D341Med (cell line): ENCODE measurements at regions not wholly inside any gene's neighbourhood (a gene's known extent, or its start where the extent isn't known, plus 50 kb on each side); places are given as distances from the start of the nearest gene placed in this dataset.
"Not testable (repeated sequence)": the region's sequence is repeated elsewhere in the genome, so short reads cannot be mapped to it uniquely, and the experiment has no call there.

Experiments used
- DNase-seq: peaks from one replicate; pipeline ENCODE4 v3.0.0; 2012; ENCODE audit warnings: low spot score

DNA sequence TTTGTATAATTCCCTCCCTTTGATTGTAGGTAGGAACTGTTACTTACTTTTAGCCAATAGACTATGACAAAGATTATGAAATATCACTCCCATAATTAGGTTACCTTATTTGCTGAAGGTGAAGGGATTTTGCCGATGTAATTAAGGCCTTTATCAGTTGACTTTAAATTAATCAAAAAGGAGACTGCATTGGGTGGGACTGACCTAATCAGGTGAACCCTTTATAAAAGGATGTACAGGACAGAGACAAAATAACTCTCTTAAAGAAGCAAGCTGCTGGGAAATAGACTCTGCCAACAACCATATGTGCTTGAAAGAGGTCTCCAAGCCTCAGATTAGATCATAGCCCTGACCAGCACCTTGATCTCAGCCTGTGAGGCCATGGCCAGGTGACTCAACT lies 167.6 kb downstream of the SOX3 start:
- DNase-seq = no peak

DNA sequence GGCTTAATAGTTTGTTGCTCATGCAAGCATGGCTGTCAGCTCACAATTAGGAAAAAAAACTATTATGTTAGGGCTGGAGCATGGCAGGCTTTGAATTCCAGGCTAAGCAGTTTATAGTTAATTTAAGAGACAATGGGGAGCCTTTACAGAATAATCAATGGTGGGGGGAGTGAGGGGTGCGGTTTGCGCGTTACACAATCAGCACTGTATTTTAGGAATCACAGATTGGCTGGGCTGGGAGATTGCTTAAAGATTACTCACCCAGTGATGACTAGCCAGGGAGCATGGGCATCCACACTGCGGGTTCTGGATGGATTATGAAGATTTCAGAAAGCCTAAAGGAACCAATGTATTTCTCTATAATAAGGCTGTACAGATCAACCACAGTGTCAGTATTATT lies 186.6 kb downstream of the SOX3 start:
- no peak for DNase-seq

- no peak for DNase-seq
These were observed 187.4 kb downstream of the SOX3 start for GRCh38 chrX:140317462-140317861.

- no peak for DNase-seq
These were observed 205.7 kb downstream of the SOX3 start for GRCh38 chrX:140298960-140299825.

DNA sequence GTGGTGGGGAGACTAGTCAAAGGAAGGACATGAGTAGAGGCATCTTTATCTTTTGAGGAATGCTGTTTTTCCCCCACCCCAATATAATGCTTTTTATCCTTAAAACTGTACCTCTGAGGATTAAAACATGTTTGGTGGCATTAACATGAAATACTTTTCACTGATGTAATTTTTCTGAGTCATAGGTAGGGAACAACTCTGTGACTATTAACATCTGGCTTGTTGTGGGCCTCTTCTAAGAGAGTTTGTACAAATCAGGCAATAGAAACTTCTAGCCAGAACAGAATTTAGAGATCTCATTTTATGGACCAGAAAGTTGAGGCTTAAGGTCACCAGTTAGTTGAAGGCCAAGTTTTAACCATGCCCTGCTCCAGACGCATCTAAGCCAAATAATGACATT lies 207.6 kb downstream of the SOX3 start:
- DNase-seq = no peak

GRCh38 chrX:140292961-140293360 lies 211.9 kb downstream of the SOX3 start:
- DNase-seq = no peak

- DNase-seq = no peak
These were observed 212.7 kb downstream of the SOX3 start for GRCh38 chrX:140292188-140292587.

GRCh38 chrX:140274811-140275525 lies 229.9 kb downstream of the SOX3 start:
- no peak for DNase-seq

DNA sequence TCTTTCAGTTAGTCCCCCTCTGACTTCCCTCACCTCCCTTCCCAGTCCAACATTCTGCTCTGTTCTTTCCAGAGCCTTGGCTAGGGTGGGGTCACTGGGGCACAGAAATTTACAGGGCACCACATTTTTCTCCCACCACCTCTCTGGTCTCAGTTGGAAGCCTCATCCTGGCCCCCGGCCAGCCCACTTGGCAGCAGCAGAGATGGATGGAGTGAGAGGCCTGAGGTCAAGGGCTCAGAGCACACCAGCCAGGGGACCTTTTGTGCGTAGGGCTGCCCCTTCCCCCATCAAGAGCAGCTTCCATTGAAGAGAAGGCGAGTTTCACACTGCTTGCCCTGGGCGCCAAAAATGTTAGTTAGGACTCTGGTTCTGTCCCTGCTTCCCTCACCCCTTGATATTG lies 230.9 kb downstream of the SOX3 start:
- DNase-seq = no peak

DNA sequence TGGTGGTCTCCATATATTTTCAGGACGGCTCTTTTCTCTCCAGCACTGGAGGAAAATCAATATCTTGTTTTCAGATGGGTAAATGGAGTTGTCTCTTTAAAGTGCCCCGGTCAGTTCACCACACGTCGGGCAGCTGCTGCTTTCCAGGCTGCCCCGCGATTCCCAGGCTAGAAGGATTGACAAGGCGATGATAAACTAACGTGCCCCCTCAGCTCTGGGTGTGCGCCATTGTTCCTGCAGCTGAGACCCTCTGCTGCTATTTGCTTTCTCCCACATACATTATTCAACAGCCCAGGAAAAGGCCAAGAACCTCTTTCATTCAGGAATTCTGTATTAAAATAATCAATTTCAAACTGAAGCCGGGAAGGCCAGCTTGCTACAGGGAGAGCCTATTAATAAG lies 254.5 kb downstream of the SOX3 start:
- no peak for DNase-seq

- DNase-seq = no peak
These were observed 255.8 kb downstream of the SOX3 start for GRCh38 chrX:140249088-140249487.

DNA sequence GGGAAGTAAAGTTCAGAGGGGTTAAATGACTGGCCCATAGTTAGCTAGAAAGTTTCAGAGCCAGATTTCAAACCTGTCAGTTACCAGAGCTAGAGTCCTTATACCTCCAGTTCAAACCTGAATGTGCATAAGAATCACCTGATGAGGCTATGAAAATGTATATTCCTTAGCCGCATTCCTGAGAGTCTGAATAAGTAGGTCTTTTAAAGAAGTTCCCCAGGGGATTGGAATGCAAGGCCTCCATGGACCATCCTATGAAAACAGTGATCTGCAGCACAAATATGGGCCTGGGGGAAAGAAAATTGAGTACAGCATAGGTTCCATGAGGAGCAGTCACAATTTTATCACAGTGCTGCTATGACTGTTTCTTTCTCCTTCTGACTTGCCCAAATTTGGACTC lies 263.9 kb upstream of the CXorf66 start:
- DNase-seq = no peak

GRCh38 chrX:140226037-140226436 lies 260.7 kb upstream of the CXorf66 start:
- not testable (repeated sequence) for DNase-seq

GRCh38 chrX:140215894-140216293 lies 250.6 kb upstream of the CXorf66 start:
- DNase-seq = not testable (repeated sequence)

- not testable (repeated sequence) for DNase-seq
These were observed 249.2 kb upstream of the CXorf66 start for GRCh38 chrX:140214518-140214917.

GRCh38 chrX:140206657-140207056 lies 241.3 kb upstream of the CXorf66 start:
- DNase-seq = no peak

DNA sequence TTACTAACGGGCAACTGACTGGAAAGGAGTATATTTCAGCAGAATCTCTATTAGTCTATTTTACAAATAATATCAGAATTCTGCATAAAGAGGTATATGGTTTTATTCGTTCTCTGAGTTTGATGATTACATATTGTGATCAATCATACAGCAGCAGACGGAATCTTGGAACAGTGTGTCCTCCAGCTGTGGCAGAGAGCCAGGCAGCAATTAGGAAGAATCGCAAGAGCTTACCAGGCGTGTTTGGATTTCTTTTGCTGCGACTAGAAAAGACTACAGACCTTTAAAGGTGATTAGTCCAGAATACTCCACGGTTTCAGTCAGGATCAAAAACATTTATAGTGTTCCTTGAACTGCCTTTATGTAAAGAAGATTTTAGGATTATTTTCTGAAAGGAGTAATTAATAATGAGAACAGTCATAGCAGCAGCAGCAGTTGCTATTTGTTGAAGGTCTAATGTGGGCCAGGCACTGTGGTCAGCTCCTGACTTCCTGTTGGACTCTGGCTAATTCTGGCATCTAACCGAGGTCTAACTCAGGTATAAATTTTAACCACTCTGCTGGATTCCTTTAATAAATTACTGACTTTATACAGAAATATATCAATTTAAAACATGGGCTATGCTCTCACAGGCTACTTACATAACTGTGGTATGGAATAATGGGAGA lies 225.3 kb upstream of the CXorf66 start:
- no peak for DNase-seq

- DNase-seq = no peak
These were observed 215.3 kb upstream of the CXorf66 start for GRCh38 chrX:140180585-140180984.

DNA sequence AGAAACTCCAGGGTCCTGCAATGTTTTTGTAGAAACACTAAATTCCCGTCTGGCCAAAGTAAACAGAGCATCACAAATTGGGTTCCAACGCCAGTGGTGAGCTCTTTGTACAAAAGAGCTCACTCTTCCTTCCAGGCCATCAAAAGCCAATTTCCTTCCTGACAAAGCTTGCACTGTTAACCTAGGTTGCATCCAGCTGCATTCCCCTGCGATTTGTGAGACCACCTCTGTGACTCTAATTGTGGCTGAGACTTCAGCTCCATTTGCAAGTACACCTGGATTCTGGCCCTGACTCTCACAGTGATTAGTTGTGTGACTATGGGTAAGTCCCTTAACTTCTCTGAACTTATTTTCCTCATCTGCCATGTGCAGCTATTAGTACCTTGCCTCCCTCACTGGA lies 212.5 kb upstream of the CXorf66 start:
- no peak for DNase-seq

GRCh38 chrX:140172401-140172800 lies 207.1 kb upstream of the CXorf66 start:
- no peak for DNase-seq

GRCh38 chrX:140167551-140167950 lies 202.2 kb upstream of the CXorf66 start:
- DNase-seq = no peak

GRCh38 chrX:140165849-140166248 lies 200.5 kb upstream of the CXorf66 start:
- DNase-seq = no peak

- no peak for DNase-seq
These were observed 199.1 kb upstream of the CXorf66 start for GRCh38 chrX:140164391-140164790.
